Adrenal gland (tissue), 9 donors: ENCODE measurements at regions not wholly inside any gene's neighbourhood (a gene's known extent, or its start where the extent isn't known, plus 50 kb on each side); places are given as distances from the start of the nearest gene placed in this dataset.

Experiments used
- DNase-seq, 7 donors: peaks; one replicate each; pipeline ENCODE4 v3.0.0-alpha.2; 2019 to 2020
- H3K27ac ChIP-seq, 5 donors: fragments of 200-600 bp; sonication (generic) in 4 of 5; 1 replicate in 3 of 5; 2 replicates in 2 of 5; pipeline versions ENCODE4 v1.5.1 to v1.8.0; 2016 to 2020; ENCODE audit warnings: mild to moderate bottlenecking in 1 of 5
- H3K27me3 ChIP-seq: fragments of 200-600 bp; 2 replicates; pipeline ENCODE4 v1.8.0; 2021
- H3K36me3 ChIP-seq, 2 donors: fragments of 200-600 bp; replicated peaks in 1 of 2; 1 replicate in 1 of 2; 2 replicates in 1 of 2; pipeline versions ENCODE4 v1.5.1 to v1.8.0; 2018 to 2022
- H3K4me1 ChIP-seq, 2 donors: fragments of 200-600 bp; replicated peaks in 1 of 2; 1 replicate in 1 of 2; 2 replicates in 1 of 2; pipeline versions ENCODE4 v1.5.1 to v1.8.0; 2018 to 2021
- H3K4me3 ChIP-seq, 4 donors: fragments of 200-600 bp; sonication (generic) in 3 of 4; one replicate each; pipeline ENCODE4 v1.5.1; 2016 to 2018
- H3K9me3 ChIP-seq, 3 donors: fragments of 200-600 bp; sonication (generic) in 1 of 3; replicated peaks in 1 of 3; 1 replicate in 2 of 3; 2 replicates in 1 of 3; pipeline versions ENCODE4 v1.5.1 to v1.8.0; 2016 to 2021
- CTCF ChIP-seq, 6 experiments: fragments of 450-650 bp in 4 of 6; fragments of 200-600 bp in 2 of 6; sonication (generic) in 1 of 6; IDR thresholded peaks; 1 replicate in 5 of 6; 2 replicates in 1 of 6; pipeline versions ENCODE4 v1.5.1 to v1.8.0; 2016 to 2021; ENCODE audit warnings: antibody characterized with exemption in 6 of 6, mild to moderate bottlenecking in 2 of 6, moderate library complexity in 1 of 6
- POLR2A ChIP-seq, 2 donors: fragments of 450-650 bp; IDR thresholded peaks; one replicate each; pipeline ENCODE4 v1.6.1; 2017; ENCODE audit warnings: antibody characterized with exemption in 2 of 2, mild to moderate bottlenecking in 2 of 2, moderate library complexity in 1 of 2
- WGBS, 4 donors: extraction: QIAGEN DNeasy Blood & Tissue Kit in 2 of 4; methylation state at CpG; one replicate each; pipeline versions ENCODE4 v1.1.5 to v1.1.7; 2013 to 2017; 5-methylcytosine and 5-hydroxymethylcytosine counted together
- intact Hi-C, 2 donors: fragments of 100-400 bp; cut with DNase I; formaldehyde crosslinking; loops; one replicate each; pipeline versions ENCODE4 v1.14.1 to v1.15.0; 2022 to 2023
- donor health status: healthy with polysubstance abuse.
- donor health status: Bipolar disorder and iron deficiency.
- donor health status: DM: yes; HTN: yes; CAD: no.
- donor health status: DM: no; HTN: no; CAD: no.
- donor health status: DM: no; HTN: no; CAD: no.

- 58 to 71% (median 65%) methylated on average over 6 of the region's 6 CpGs for WGBS, 4 donors
- Histone ChIP-seq H3K36me3 (no peaks in the 10 kb centered on the region), H3K27me3 (no peaks in the 10 kb centered on the region), H3K27ac (no peak overlapping the region), H3K9me3 (no peaks in the 10 kb centered on the region), H3K4me1 (no peaks in the 10 kb centered on the region), H3K4me3 (no peak overlapping the region)
- intact Hi-C loops, result no loop called here
- no peak for TF ChIP-seq CTCF (IDR thresholded peaks at IDR 0.05)
- TF ChIP-seq POLR2A (IDR thresholded peaks at IDR 0.05), result no peak
- peak in 4 of 7 donors; percentile 26 to 51 (median 34) for DNase-seq
Observed at GRCh38 chr1:218886101-218886871, 287.4 kb upstream of the LYPLAL1 start.

- TF ChIP-seq CTCF (IDR thresholded peaks at IDR 0.05), result no peak
- no peak for TF ChIP-seq POLR2A (IDR thresholded peaks at IDR 0.05)
- no peaks in the 10 kb centered on the region for H3K27me3 ChIP-seq
- 79 to 85% (median 84%) methylated on average over 5 of the region's 5 CpGs for WGBS, 4 donors
- H3K27ac ChIP-seq, result no peak overlapping the region
- H3K4me3 ChIP-seq, result no peak overlapping the region
- intact Hi-C loops, result no loop called here
- no peaks in the 10 kb centered on the region for H3K9me3 ChIP-seq
- H3K4me1 ChIP-seq, result no peaks in the 10 kb centered on the region
- no peak for DNase-seq
- H3K36me3 ChIP-seq, result no peaks in the 10 kb centered on the region
Observed at GRCh38 chr1:218887141-218887925, 286.3 kb upstream of the LYPLAL1 start.

- no peaks in the 10 kb centered on the region for H3K4me1 ChIP-seq
- no peak overlapping the region for H3K4me3 ChIP-seq
- H3K27ac ChIP-seq, result no peak overlapping the region
- WGBS, 4 donors, result 70 to 84% (median 81%) methylated on average over 3 of the region's 3 CpGs
- no peak for TF ChIP-seq CTCF (IDR thresholded peaks at IDR 0.05)
- TF ChIP-seq POLR2A (IDR thresholded peaks at IDR 0.05), result no peak
- H3K27me3 ChIP-seq, result no peaks in the 10 kb centered on the region
- DNase-seq, result no peak
- H3K9me3 ChIP-seq, result no peaks in the 10 kb centered on the region
- no peaks in the 10 kb centered on the region for H3K36me3 ChIP-seq
- intact Hi-C loops, result no loop called here
Observed at GRCh38 chr1:218890451-218890850, 283.2 kb upstream of the LYPLAL1 start.

DNA sequence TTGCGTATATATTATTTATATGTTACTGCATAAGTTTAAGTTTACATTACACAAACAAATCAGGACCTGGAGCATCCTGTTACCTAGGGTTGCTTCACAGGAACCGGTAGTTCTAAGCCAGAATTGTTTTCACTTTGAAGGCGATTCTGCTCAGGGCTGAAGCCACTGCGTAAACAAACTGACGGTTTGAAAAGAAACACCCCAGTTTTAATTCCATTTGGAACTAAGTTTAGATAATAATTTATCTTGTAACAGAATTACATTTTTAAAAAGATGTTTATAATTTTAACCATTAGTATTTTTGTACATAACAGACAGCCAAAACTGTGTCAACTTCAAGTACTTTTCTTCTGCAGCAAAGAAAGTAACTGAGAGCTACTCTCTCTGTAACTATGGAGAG is 282.1 kb upstream of the LYPLAL1 start:
- 72 to 87% (median 83%) methylated on average over 5 of the region's 5 CpGs for WGBS, 4 donors
- TF ChIP-seq POLR2A (IDR thresholded peaks at IDR 0.05), result no peak
- TF ChIP-seq CTCF (IDR thresholded peaks at IDR 0.05), result no peak
- Histone ChIP-seq H3K9me3 (no peaks in the 10 kb centered on the region), H3K36me3 (no peaks in the 10 kb centered on the region), H3K27ac (no peak overlapping the region), H3K27me3 (no peaks in the 10 kb centered on the region), H3K4me1 (no peaks in the 10 kb centered on the region), H3K4me3 (no peak overlapping the region)
- no peak for DNase-seq
- intact Hi-C loops, result no loop called here
